ENCODE measurements at regions not wholly inside any gene's neighbourhood (a gene's known extent, or its start where the extent isn't known, plus 50 kb on each side); places are given as distances from the start of the nearest gene placed in this dataset.

DNA sequence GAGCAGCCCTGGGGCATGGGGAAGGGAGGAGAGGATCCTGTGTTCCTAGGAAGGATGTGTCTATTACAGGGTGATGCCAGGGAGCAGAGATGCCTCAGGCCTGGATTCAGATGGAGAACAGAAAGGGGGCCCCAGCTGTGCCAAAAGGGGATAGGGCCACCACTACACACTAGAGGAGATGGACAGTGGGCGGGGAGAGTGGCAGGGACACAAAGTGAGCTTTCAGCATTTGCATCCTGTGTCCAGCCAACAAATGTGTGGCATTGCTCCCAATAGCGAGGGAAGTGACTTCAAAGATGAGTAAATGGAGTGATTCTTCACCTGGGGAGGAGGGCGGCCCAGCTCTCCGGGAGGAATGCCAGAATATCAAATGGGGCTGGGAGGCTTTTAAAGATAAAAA is 64.9 kb upstream of the WAPL start:
- no peak for TF ChIP-seq CTCF (IDR thresholded peaks at IDR 0.05)
- no peak for TF ChIP-seq POLR2AphosphoS5 (IDR thresholded peaks at IDR 0.05)
- TF ChIP-seq POLR2A (IDR thresholded peaks at IDR 0.05) = no peak
